HCT116 (cell line): ENCODE measurements at regions not wholly inside any gene's neighbourhood (a gene's known extent, or its start where the extent isn't known, plus 50 kb on each side); places are given as distances from the start of the nearest gene placed in this dataset.

ENCODE experiments used
- ATAC-seq: fragments of 200-7000 bp; cut with Tn5 transposase; 2 replicates; pipeline ENCODE4 v1.9.1; 2020; ENCODE audit warnings: mild to moderate bottlenecking, moderate library complexity
- BruUV-seq: library from RNA; stranded (reverse); fragments of 400-500 nt; replicated peaks from 2 replicates; lab custom pipeline; 2021; lab: Mats Ljungman, UMichigan
- CTCF ChIA-PET: fragments of 300-600 bp; sonication (Branson Sonifier 250); formaldehyde crosslinking; loops from one replicate; lab custom pipeline; 2021; ENCODE audit warnings: antibody characterized with exemption; lab: Charles Lee
- POLR2A ChIA-PET: fragments of 300-600, 350-600 bp; sonication (Branson Sonifier 250); formaldehyde crosslinking; loops from one replicate; lab custom pipeline; 2021; ENCODE audit warnings: antibody characterized with exemption; lab: Charles Lee
- RAD21 ChIA-PET, 2 experiments: fragments of 300-600 bp; sonication (Branson Sonifier 250); formaldehyde crosslinking; loops; one replicate each; lab custom pipeline; 2023; ENCODE audit warnings: low total read pairs in 2 of 2; ENCODE audit not compliant: uncharacterized antibody in 2 of 2, unreplicated experiment in 2 of 2, low non-redundant PET in 1 of 2; lab: Charles Lee
- DNase-seq: peaks from one replicate; pipeline ENCODE4 v3.0.0-alpha.2; 2010; ENCODE audit warnings: low read depth, low spot score
- H2AFZ ChIP-seq: fragments of 200-600 bp; shearing (Covaris generic), sonication (generic); 2 replicates; pipeline ENCODE4 v1.6.1; 2017; ENCODE audit warnings: low read depth, mixed run types, mixed read lengths, antibody characterized with exemption, low read length; ENCODE audit not compliant: poor library complexity, severe bottlenecking
- H3K27ac ChIP-seq: 2 replicates; pipeline ENCODE4 v1.5.1; 2012; ENCODE audit warnings: low read depth, low read length
- H3K27me3 ChIP-seq: fragments of 200-600 bp; sonication (generic); 2 replicates; pipeline ENCODE4 v1.6.1; 2016; ENCODE audit warnings: mixed run types, low read length, mixed read lengths; ENCODE audit not compliant: insufficient read depth
- H3K36me3 ChIP-seq, 2 experiments: fragments of 200-500 bp in 1 of 2; fragments of 200-600 bp in 1 of 2; sonication (Bioruptor generic) in 1 of 2; sonication (generic) in 1 of 2; 2 replicates each; pipeline versions ENCODE4 v1.5.1 to v1.6.1; 2014 to 2016; ENCODE audit warnings: low read length in 2 of 2, inconsistent platforms in 1 of 2, mixed read lengths in 1 of 2, mixed run types in 1 of 2; ENCODE audit not compliant: insufficient read depth in 2 of 2, control insufficient read depth in 1 of 2
- H3K4me1 ChIP-seq, 2 experiments: fragments of 200-600 bp in 1 of 2; sonication (generic) in 1 of 2; 2 replicates each; pipeline versions ENCODE4 v1.5.1 to v1.6.1; 2012 to 2017; ENCODE audit warnings: low read length in 2 of 2, inconsistent platforms in 1 of 2, mild to moderate bottlenecking in 1 of 2, mixed read lengths in 1 of 2, mixed run types in 1 of 2, moderate library complexity in 1 of 2; ENCODE audit not compliant: insufficient read depth in 2 of 2, control insufficient read depth in 1 of 2
- H3K4me2 ChIP-seq: fragments of 200-600 bp; sonication (generic); 2 replicates; pipeline ENCODE4 v1.6.1; 2017; ENCODE audit warnings: mixed run types, low read length, mixed read lengths
- H3K4me3 ChIP-seq, 2 experiments: fragments of 200-600 bp in 1 of 2; sonication (generic) in 1 of 2; replicated peaks in 1 of 2; 2 replicates each; pipeline ENCODE4 v1.5.1; 2011 to 2016; ENCODE audit warnings: low read length in 2 of 2, control low read depth in 1 of 2, low read depth in 1 of 2, mild to moderate bottlenecking in 1 of 2, mixed read lengths in 1 of 2, mixed run types in 1 of 2
- H3K79me2 ChIP-seq: fragments of 200-600 bp; sonication (generic); 2 replicates; pipeline ENCODE4 v1.6.1; 2017; ENCODE audit warnings: mild to moderate bottlenecking, mixed run types, low read length, moderate library complexity, mixed read lengths; ENCODE audit not compliant: insufficient read depth
- H3K9ac ChIP-seq: fragments of 200-600 bp; sonication (generic); 2 replicates; pipeline ENCODE4 v1.6.1; 2016; ENCODE audit warnings: low read length, mixed read lengths
- H3K9me2 ChIP-seq: fragments of 200-600 bp; sonication (generic), shearing (Covaris generic); 2 replicates; pipeline ENCODE4 v1.6.1; 2017; ENCODE audit warnings: mixed run types, mild to moderate bottlenecking, moderate library complexity; ENCODE audit not compliant: insufficient read depth
- H3K9me3 ChIP-seq, 2 experiments: fragments of 200-500 bp in 1 of 2; fragments of 200-600 bp in 1 of 2; sonication (Bioruptor generic) in 1 of 2; sonication (generic) in 1 of 2; 2 replicates each; pipeline ENCODE4 v1.6.1; 2014 to 2017; ENCODE audit warnings: low read length in 2 of 2, mixed read lengths in 2 of 2, inconsistent platforms in 1 of 2, low read depth in 1 of 2, mild to moderate bottlenecking in 1 of 2, mixed run types in 1 of 2, moderate library complexity in 1 of 2; ENCODE audit not compliant: control insufficient read depth in 1 of 2, insufficient read depth in 1 of 2
- H4K20me1 ChIP-seq: fragments of 200-600 bp; sonication (generic), shearing (Covaris generic); 2 replicates; pipeline ENCODE4 v1.6.1; 2017; ENCODE audit warnings: mixed run types, mild to moderate bottlenecking, moderate library complexity; ENCODE audit not compliant: insufficient read depth
- EZH2 ChIP-seq: fragments of 200-600 bp; sonication (generic); IDR thresholded peaks from 2 replicates; pipeline ENCODE4 v1.6.1; 2017; ENCODE audit warnings: antibody characterized with exemption, mixed run types
- POLR2A ChIP-seq: IDR thresholded peaks from 2 replicates; pipeline ENCODE4 v1.7.0; 2011; ENCODE audit warnings: borderline replicate concordance; ENCODE audit not compliant: insufficient read depth, insufficient read length; ENCODE audit errors: extremely low read depth
- ZNF274 ChIP-seq: fragments of 200-500 bp; sonication (Bioruptor generic); IDR thresholded peaks from 2 replicates; pipeline ENCODE4 v1.6.1; 2014; ENCODE audit warnings: mild to moderate bottlenecking, low read depth, low read length, inconsistent platforms
- intact Hi-C: fragments of 100-400 bp; cut with micrococcal nuclease; formaldehyde crosslinking; loops from 2 replicates; pipeline ENCODE4 v1.10.0; 2022

GRCh38 chr1:229137271-229137670 is 133.6 kb upstream of the RAB4A start:
- intact Hi-C loops = no loop called here
- H3K4me2 ChIP-seq = no peak overlapping the region
- no peaks in the 10 kb centered on the region for H3K9me3 ChIP-seq
- ChIA-PET RAD21 (no interaction called here), POLR2A (no interaction called here), CTCF (no interaction called here)
- H3K9ac ChIP-seq = no peak overlapping the region
- H2AFZ ChIP-seq = no peak overlapping the region
- BruUV-seq = no TSS peak
- no peak overlapping the region for H3K4me3 ChIP-seq
- H3K4me1 ChIP-seq = no peaks in the 10 kb centered on the region
- no peaks in the 10 kb centered on the region for H3K27me3 ChIP-seq
- no peaks in the 10 kb centered on the region for H4K20me1 ChIP-seq
- H3K9me2 ChIP-seq = no peaks in the 10 kb centered on the region
- H3K36me3 ChIP-seq = no peaks in the 10 kb centered on the region
- no peak for TF ChIP-seq EZH2
- ATAC-seq (no peak), DNase-seq (no peak)
- no peaks in the 10 kb centered on the region for H3K79me2 ChIP-seq
- no peak overlapping the region for H3K27ac ChIP-seq

DNA sequence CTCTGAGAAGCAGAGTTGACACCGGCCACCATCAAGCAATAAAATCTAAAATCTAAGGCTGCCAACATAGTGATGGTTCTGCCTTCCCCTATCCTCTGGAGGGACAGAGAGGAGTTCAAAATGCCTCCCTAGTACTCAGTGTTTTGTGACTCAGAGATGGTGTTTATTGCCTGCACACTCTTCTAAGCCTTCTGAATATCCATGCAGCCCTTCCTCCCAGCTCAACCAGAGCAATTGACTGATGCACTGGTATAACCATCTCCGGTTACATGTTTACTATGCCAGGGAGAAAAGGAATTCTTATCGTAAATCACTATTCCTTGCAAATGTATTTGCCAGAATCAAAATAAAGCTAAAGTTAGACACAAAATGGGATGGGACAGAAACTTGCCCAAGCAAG is 132.9 kb upstream of the RAB4A start:
- H4K20me1 ChIP-seq = no peaks in the 10 kb centered on the region
- H3K9ac ChIP-seq = no peak overlapping the region
- no peak overlapping the region for H3K4me2 ChIP-seq
- no peaks in the 10 kb centered on the region for H3K36me3 ChIP-seq
- CTCF ChIA-PET = no interaction called here
- no peak for DNase-seq
- H3K9me3 ChIP-seq = no peaks in the 10 kb centered on the region
- H3K4me3 ChIP-seq = no peak overlapping the region
- H2AFZ ChIP-seq = no peak overlapping the region
- no peak for TF ChIP-seq POLR2A
- no peak for TF ChIP-seq ZNF274
- TF ChIP-seq, all 23 proteins: peak for 0
- Histone ChIP-seq H3K4me1 (no peaks in the 10 kb centered on the region), H3K9me2 (no peaks in the 10 kb centered on the region), H3K27me3 (no peaks in the 10 kb centered on the region), H3K27ac (no peak overlapping the region), H3K79me2 (no peaks in the 10 kb centered on the region)
- ATAC-seq = no peak
- ChIA-PET POLR2A (no interaction called here), RAD21 (no interaction called here)
- intact Hi-C loops = no loop called here
- no TSS peak for BruUV-seq
